SK-N-SH (cell line): ENCODE measurements at regions not wholly inside any gene's neighbourhood (a gene's known extent, or its start where the extent isn't known, plus 50 kb on each side); places are given as distances from the start of the nearest gene placed in this dataset.

ENCODE experiments used
- CTCF ChIA-PET: fragments of 300-600, 350-600 bp; formaldehyde crosslinking; extraction: SDS; loops from one replicate; lab custom pipeline; 2021; lab: Yijun Ruan, JAX
- POLR2A ChIA-PET: fragments of 350-600 bp; sonication (Branson Sonifier 250); formaldehyde crosslinking; extraction: SDS; loops from one replicate; lab custom pipeline; 2020; ENCODE audit warnings: antibody characterized with exemption, inconsistent platforms; lab: Yijun Ruan, JAX
- DNase-seq: peaks from one replicate; pipeline ENCODE4 v3.0.0; 2012
- H2AFZ ChIP-seq: fragments of 200-600 bp; sonication (generic); 2 replicates; pipeline ENCODE4 v1.8.1; 2016; ENCODE audit warnings: antibody characterized with exemption, mild to moderate bottlenecking, low read depth
- H3F3A ChIP-seq: fragments of 200-600 bp; sonication (generic); replicated peaks from 2 replicates; pipeline ENCODE3; 2016; ENCODE audit warnings: antibody characterized with exemption, mild to moderate bottlenecking; ENCODE audit not compliant: insufficient read depth
- H3K27ac ChIP-seq, 2 experiments: fragments of 200-500 bp in 1 of 2; fragments of 200-600 bp in 1 of 2; sonication (Bioruptor generic) in 1 of 2; sonication (generic), shearing (Covaris generic) in 1 of 2; 2 replicates each; pipeline versions ENCODE4 v1.5.1 to v1.6.1; 2014 to 2016; ENCODE audit warnings: low read depth in 2 of 2, inconsistent platforms in 1 of 2, low read length in 1 of 2, mild to moderate bottlenecking in 1 of 2, mixed read lengths in 1 of 2
- H3K27me3 ChIP-seq: fragments of 200-600 bp; sonication (generic), shearing (Covaris generic); 2 replicates; pipeline ENCODE4 v1.6.1; 2016; ENCODE audit warnings: mixed run types; ENCODE audit not compliant: insufficient read depth
- H3K36me3 ChIP-seq, 2 experiments: fragments of 200-500 bp in 1 of 2; fragments of 200-600 bp in 1 of 2; sonication (Bioruptor generic) in 1 of 2; sonication (generic) in 1 of 2; replicated peaks in 1 of 2; 2 replicates each; pipeline versions ENCODE3 to v1.5.1; 2014 to 2016; ENCODE audit warnings: low read length in 1 of 2, mild to moderate bottlenecking in 1 of 2; ENCODE audit not compliant: insufficient read depth in 2 of 2, control insufficient read depth in 1 of 2
- H3K4me1 ChIP-seq, 2 experiments: fragments of 200-500 bp in 1 of 2; fragments of 200-600 bp in 1 of 2; sonication (Bioruptor generic) in 1 of 2; sonication (generic), shearing (Covaris generic) in 1 of 2; 2 replicates each; pipeline versions ENCODE4 v1.5.1 to v1.6.1; 2014 to 2016; ENCODE audit warnings: low read depth in 1 of 2, low read length in 1 of 2, mixed run types in 1 of 2; ENCODE audit not compliant: insufficient read depth in 2 of 2, control insufficient read depth in 1 of 2
- H3K4me2 ChIP-seq: fragments of 200-600 bp; sonication (generic), shearing (Covaris generic); 2 replicates; pipeline ENCODE4 v1.6.1; 2017; ENCODE audit warnings: mixed run types
- H3K4me3 ChIP-seq, 2 experiments: fragments of 200-500 bp in 1 of 2; fragments of 200-600 bp in 1 of 2; sonication (Bioruptor generic) in 1 of 2; sonication (generic), shearing (Covaris generic) in 1 of 2; 2 replicates each; pipeline versions ENCODE4 v1.5.1 to v1.8.1; 2014 to 2016; ENCODE audit warnings: low read depth in 2 of 2, inconsistent platforms in 1 of 2, low read length in 1 of 2, mild to moderate bottlenecking in 1 of 2, mixed read lengths in 1 of 2, moderate library complexity in 1 of 2
- H3K79me2 ChIP-seq: fragments of 200-600 bp; sonication (generic); 2 replicates; pipeline ENCODE4 v1.8.1; 2017; ENCODE audit warnings: mild to moderate bottlenecking; ENCODE audit not compliant: insufficient read depth
- H3K9ac ChIP-seq: fragments of 200-600 bp; sonication (generic); 2 replicates; pipeline ENCODE4 v1.6.1; 2017; ENCODE audit warnings: mixed run types
- H3K9me2 ChIP-seq: fragments of 200-600 bp; sonication (generic); 2 replicates; pipeline ENCODE4 v1.6.1; 2017; ENCODE audit warnings: mixed run types
- H3K9me3 ChIP-seq: fragments of 200-600 bp; sonication (generic); 2 replicates; pipeline ENCODE4 v1.6.1; 2017; ENCODE audit warnings: mixed run types, mild to moderate bottlenecking, moderate library complexity
- H4K20me1 ChIP-seq: fragments of 200-600 bp; sonication (generic); 2 replicates; pipeline ENCODE4 v1.6.1; 2017; ENCODE audit warnings: mild to moderate bottlenecking, mixed run types; ENCODE audit not compliant: insufficient read depth
- CTCF ChIP-seq: fragments of 200-600 bp; sonication (generic); IDR thresholded peaks from 2 replicates; pipeline ENCODE4 v1.6.1; 2017; ENCODE audit warnings: antibody characterized with exemption, mild to moderate bottlenecking, moderate library complexity
- ELF1 ChIP-seq: IDR thresholded peaks from 2 replicates; pipeline ENCODE4 v1.4.0; 2012
- EP300 ChIP-seq, 2 experiments: IDR thresholded peaks; 2 replicates each; pipeline versions ENCODE4 v1.4.0 to v1.6.1; 2012; ENCODE audit warnings: borderline replicate concordance in 1 of 2, low read depth in 1 of 2, low read length in 1 of 2
- EZH2phosphoT487 ChIP-seq: fragments of 200-600 bp; sonication (generic); IDR thresholded peaks from 2 replicates; pipeline ENCODE4 v1.6.1; 2017; ENCODE audit warnings: low read depth, mixed run types, mild to moderate bottlenecking, antibody characterized with exemption, moderate library complexity, borderline replicate concordance
- FOSL2 ChIP-seq: IDR thresholded peaks from 2 replicates; pipeline ENCODE4 v1.4.0; 2012; ENCODE audit warnings: low read depth, mild to moderate bottlenecking, moderate library complexity, borderline replicate concordance
- FOXJ3 ChIP-seq: sonication (generic); formaldehyde crosslinking; IDR thresholded peaks from 2 replicates; pipeline ENCODE4 v1.5.1; 2020; ENCODE audit warnings: mild to moderate bottlenecking, missing genetic modification reagents
- FOXM1 ChIP-seq: IDR thresholded peaks from 2 replicates; pipeline ENCODE4 v1.4.0; 2012; ENCODE audit warnings: low read depth, mild to moderate bottlenecking
- GABPA ChIP-seq: IDR thresholded peaks from 2 replicates; pipeline ENCODE4 v1.4.0; 2012; ENCODE audit warnings: low read depth, mild to moderate bottlenecking
- GATA2 ChIP-seq: sonication (generic); formaldehyde crosslinking; IDR thresholded peaks from 2 replicates; pipeline ENCODE4 v1.5.0; 2020; ENCODE audit warnings: mild to moderate bottlenecking, missing genetic modification reagents
- JUND ChIP-seq: IDR thresholded peaks from 2 replicates; pipeline ENCODE4 v1.4.0; 2012
- MAX ChIP-seq: IDR thresholded peaks from 2 replicates; pipeline ENCODE4 v1.4.0; 2012; ENCODE audit warnings: low read depth
- MEF2A ChIP-seq: IDR thresholded peaks from 2 replicates; pipeline ENCODE4 v1.4.0; 2012; ENCODE audit warnings: low read depth, borderline replicate concordance
- NFIC ChIP-seq: IDR thresholded peaks from 2 replicates; pipeline ENCODE4 v1.4.0; 2012; ENCODE audit warnings: borderline replicate concordance
- PBX3 ChIP-seq: IDR thresholded peaks from 2 replicates; pipeline ENCODE4; 2012
- RAD21 ChIP-seq: IDR thresholded peaks from 2 replicates; pipeline ENCODE4 v1.6.1; 2012; ENCODE audit warnings: mild to moderate bottlenecking, low read length
- REST ChIP-seq: IDR thresholded peaks from 2 replicates; pipeline ENCODE4 v1.6.1; 2012; ENCODE audit warnings: mild to moderate bottlenecking, low read depth, low read length, moderate library complexity
- RXRA ChIP-seq: IDR thresholded peaks from 2 replicates; pipeline ENCODE4 v1.4.0; 2012; ENCODE audit warnings: low read depth, mild to moderate bottlenecking, borderline replicate concordance
- SMC3 ChIP-seq: IDR thresholded peaks from 2 replicates; pipeline ENCODE4 v1.6.1; 2012; ENCODE audit warnings: low read depth, low read length, improper control_type of control experiment
- TCF12 ChIP-seq: IDR thresholded peaks from 2 replicates; pipeline ENCODE4 v1.4.0; 2012
- TEAD4 ChIP-seq: IDR thresholded peaks from 2 replicates; pipeline ENCODE4 v1.4.0; 2012; ENCODE audit warnings: mild to moderate bottlenecking, borderline replicate concordance; ENCODE audit not compliant: insufficient read depth
- YY1 ChIP-seq: IDR thresholded peaks from 2 replicates; pipeline ENCODE4 v1.4.0; 2012; ENCODE audit warnings: low read depth, mild to moderate bottlenecking

- peak overlapping the region; percentile 56; the same call in 1 of the 2 replicates for H3K9ac ChIP-seq
- H3K4me2 ChIP-seq = peak overlapping the region; percentile 60; the same call in 1 of the 2 replicates
- peak overlapping the region; percentile 82 to 86; a peak in 3 of 4 replicates for H3K27ac ChIP-seq
These were observed 184.6 kb upstream of the MAP1B start for GRCh38 chr5:71922584-71923106.

More at GRCh38 chr5:71922584-71923106, 184.6 kb upstream of the MAP1B start:
- Histone ChIP-seq H3K36me3 (peaks cover 0 to 3% of the 10 kb centered on the region in 2 experiments), H2AFZ (peak overlapping the region; percentile 43), H3F3A (peaks cover 29% of the 10 kb centered on the region), H3K9me3 (no peaks in the 10 kb centered on the region), H3K4me3 (no peak overlapping the region), H3K9me2 (no peaks in the 10 kb centered on the region), H4K20me1 (no peaks in the 10 kb centered on the region), H3K4me1 (peaks cover 2 to 33% of the 10 kb centered on the region in 2 experiments)
- CTCF ChIA-PET = interaction anchor here (1.1 to 1.8 kb wide), 2 partner anchors 9 to 15 kb away, joined by 5 read pairs; no protein-coding TSS in a partner anchor
- no peak for DNase-seq
- TF ChIP-seq JUND = peak; percentile 85
- no peak for TF ChIP-seq FOXJ3 (CRISPR knock-in tag)
- TF ChIP-seq MEF2A = peak; percentile 25; the same call in 1 of the 2 replicates
- peak; percentile 23; the same call in 1 of the 2 replicates for TF ChIP-seq RAD21
- peak; percentile 47; the same call in 1 of the 2 replicates for TF ChIP-seq GABPA
- peak; percentile 47; the same call in 1 of the 2 replicates for TF ChIP-seq TEAD4
- TF ChIP-seq PBX3 = peak; percentile 19; the same call in 1 of the 2 replicates
- peak; percentile 34; the same call in 1 of the 2 replicates for TF ChIP-seq MAX
- no peak for TF ChIP-seq EZH2phosphoT487
- no peak for TF ChIP-seq GATA2 (CRISPR knock-in tag)
- TF ChIP-seq REST = no peak
- TF ChIP-seq CTCF = peak; percentile 42
- 0 out of 4 replicates have a peak, but pooled peaks of 1 of the 2 experiments have one; percentile 54 for TF ChIP-seq EP300 (IDR thresholded peaks at IDR 0.05; ENCODE audit: borderline replicate concordance in 1 of 2, low read depth in 1 of 2, low read length in 1 of 2)
- TF ChIP-seq ELF1 = peak; percentile 42
- peak; percentile 65 for TF ChIP-seq TCF12
- TF ChIP-seq YY1 = 0 out of 2 replicates have a peak, but pooled peaks have one; percentile 21
- TF ChIP-seq SMC3 = no peak; the same call in 1 of the 2 replicates
- TF ChIP-seq FOXM1 = no peak
- TF ChIP-seq NFIC = peak; percentile 70
- TF ChIP-seq FOSL2 = peak; percentile 81
- peak; percentile 84 for TF ChIP-seq RXRA
- TF ChIP-seq, all 33 proteins: peak for 15
- POLR2A ChIA-PET = no interaction called here
- Histone ChIP-seq H3K27me3 (no peaks in the 10 kb centered on the region), H3K79me2 (no peaks in the 10 kb centered on the region)
